SJCRH30 (cell line): ENCODE measurements at regions not wholly inside any gene's neighbourhood (a gene's known extent, or its start where the extent isn't known, plus 50 kb on each side); places are given as distances from the start of the nearest gene placed in this dataset.

ENCODE experiments used
- DNase-seq, 2 experiments: peaks; one replicate each; pipeline ENCODE4 v3.0.0-alpha.2; 2015 to 2020
- H3K27ac ChIP-seq: fragments of 250-450 bp; sonication (Bioruptor Pico); 2 replicates; pipeline ENCODE4 v1.5.1; 2020; ENCODE audit warnings: mild to moderate bottlenecking, moderate library complexity
- H3K27me3 ChIP-seq: fragments of 250-450 bp; sonication (Bioruptor Pico); 2 replicates; pipeline ENCODE4 v1.5.1; 2020; ENCODE audit warnings: mild to moderate bottlenecking, moderate library complexity
- H3K36me3 ChIP-seq: fragments of 250-450 bp; sonication (Bioruptor Pico); 2 replicates; pipeline ENCODE4 v1.5.1; 2020; ENCODE audit warnings: mild to moderate bottlenecking, moderate library complexity
- H3K4me1 ChIP-seq: fragments of 250-450 bp; sonication (Bioruptor Pico); 2 replicates; pipeline ENCODE4 v1.5.1; 2020; ENCODE audit warnings: mild to moderate bottlenecking, moderate library complexity
- H3K4me3 ChIP-seq: fragments of 250-450 bp; sonication (Bioruptor Pico); 2 replicates; pipeline ENCODE4 v1.5.1; 2020; ENCODE audit warnings: mild to moderate bottlenecking, moderate library complexity
- H3K9me3 ChIP-seq: fragments of 250-450 bp; sonication (Bioruptor Pico); replicated peaks from 2 replicates; pipeline ENCODE4 v1.5.1; 2020; ENCODE audit warnings: mild to moderate bottlenecking, moderate library complexity

DNA sequence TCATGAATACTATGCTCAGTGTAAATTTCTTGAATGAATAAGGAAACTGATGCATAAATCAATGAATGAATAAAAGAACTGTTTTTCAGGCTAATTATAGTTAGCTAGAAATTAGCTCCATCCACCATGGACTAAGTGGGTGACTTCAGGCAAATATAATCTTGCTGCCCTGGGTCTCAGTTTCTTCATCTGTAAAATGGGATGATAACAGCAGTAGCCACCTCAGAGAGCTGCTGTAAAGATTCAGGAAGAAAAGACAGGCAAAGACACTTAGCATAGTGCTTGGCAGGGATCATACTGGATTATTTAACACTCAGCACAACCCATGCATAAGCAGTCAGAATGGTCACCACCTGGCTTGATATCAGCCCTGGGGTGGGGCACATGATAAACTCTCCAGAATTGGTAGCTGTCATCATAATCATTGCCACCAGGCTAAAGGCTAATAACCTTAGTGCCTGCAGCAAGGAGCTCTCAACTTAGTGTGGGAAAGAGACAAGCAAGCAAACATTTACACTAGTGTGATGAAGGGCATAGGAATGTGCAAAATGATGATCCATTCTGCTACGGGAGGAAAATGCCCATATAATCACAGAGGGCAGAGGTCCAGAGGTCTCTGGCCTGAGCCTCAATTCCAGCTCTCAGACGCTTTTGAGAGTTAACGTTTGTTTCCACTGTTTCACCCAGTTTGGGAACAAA, 234.7 kb upstream of the TBX3 start:
- Histone ChIP-seq H3K4me3 (no peak overlapping the region), H3K4me1 (no peaks in the 10 kb centered on the region), H3K36me3 (no peaks in the 10 kb centered on the region), H3K9me3 (no peaks in the 10 kb centered on the region), H3K27ac (no peak overlapping the region), H3K27me3 (no peaks in the 10 kb centered on the region)
- no peak for DNase-seq

DNA sequence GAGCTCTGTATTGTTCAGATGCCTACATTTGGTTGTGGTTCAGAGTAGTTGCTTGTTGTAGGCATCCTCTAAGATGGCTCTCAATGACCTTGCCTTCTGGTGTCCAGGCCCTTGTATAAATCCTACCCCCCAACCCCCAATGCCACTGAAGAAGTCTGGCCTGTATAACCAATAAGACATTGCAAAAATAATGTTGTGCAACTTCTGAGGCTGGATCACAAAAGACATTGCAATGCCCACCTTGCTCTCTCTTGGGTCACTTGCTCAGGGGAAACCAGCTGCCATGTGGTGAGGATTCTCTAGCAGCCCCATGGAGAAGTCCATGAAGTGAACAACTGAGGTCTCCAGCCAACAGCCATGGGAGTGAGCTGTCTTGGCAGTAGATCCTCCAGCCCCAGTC, 234.0 kb upstream of the TBX3 start:
- no peaks in the 10 kb centered on the region for H3K4me1 ChIP-seq
- H3K27me3 ChIP-seq: no peaks in the 10 kb centered on the region

DNA sequence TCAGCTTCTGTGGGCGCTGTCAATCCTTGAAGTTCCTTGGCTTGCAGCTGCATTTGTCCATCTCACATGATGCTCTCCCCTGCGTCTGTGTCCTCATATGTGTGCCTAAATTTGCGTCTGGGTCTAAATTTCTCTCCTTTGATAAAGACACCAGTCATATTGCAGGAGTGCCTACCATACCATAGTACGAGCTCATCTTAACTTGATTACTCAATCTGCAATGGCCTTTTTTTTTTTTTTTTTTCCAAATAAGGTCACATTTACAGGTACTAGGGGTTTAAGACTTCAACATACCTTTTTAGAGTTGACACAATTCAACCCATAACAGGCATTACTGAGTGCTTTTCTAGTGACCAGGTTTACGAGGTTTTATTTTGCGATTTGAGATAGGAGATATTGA, 233.3 kb upstream of the TBX3 start:
- no peak for DNase-seq
- H3K4me1 ChIP-seq: no peaks in the 10 kb centered on the region
- H3K4me3 ChIP-seq: no peak overlapping the region
- H3K27ac ChIP-seq: no peak overlapping the region
- H3K9me3 ChIP-seq: no peaks in the 10 kb centered on the region
- H3K27me3 ChIP-seq: no peaks in the 10 kb centered on the region
- H3K36me3 ChIP-seq: no peaks in the 10 kb centered on the region

More for the DNA sequence above, 234.0 kb upstream of the TBX3 start:
- Histone ChIP-seq H3K27ac (no peak overlapping the region), H3K4me3 (no peak overlapping the region), H3K36me3 (no peaks in the 10 kb centered on the region), H3K9me3 (no peaks in the 10 kb centered on the region)
- DNase-seq: no peak

DNA sequence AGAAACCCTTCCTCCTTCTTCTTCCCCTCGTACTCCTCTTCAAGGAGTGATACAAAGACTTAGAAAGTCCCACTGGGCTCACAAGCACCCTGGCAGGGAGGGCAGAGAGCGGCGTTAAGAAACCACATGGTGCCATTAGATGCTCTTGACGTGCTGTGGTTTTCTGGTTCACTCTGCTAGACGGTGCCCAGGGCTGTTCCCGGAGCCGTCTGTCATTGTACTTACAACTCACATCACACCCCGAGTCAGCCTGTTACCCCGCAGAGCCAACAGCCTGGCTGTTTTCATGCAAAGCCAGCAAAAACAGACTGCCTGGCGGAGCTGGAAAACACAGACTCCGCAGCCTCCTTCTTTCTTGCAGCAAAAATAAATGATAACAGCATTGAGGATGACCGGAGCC, 232.6 kb upstream of the TBX3 start:
- Histone ChIP-seq H3K4me3 (no peak overlapping the region), H3K27ac (no peak overlapping the region), H3K27me3 (no peaks in the 10 kb centered on the region), H3K9me3 (no peaks in the 10 kb centered on the region), H3K4me1 (no peaks in the 10 kb centered on the region), H3K36me3 (no peaks in the 10 kb centered on the region)
- DNase-seq: no peak

DNA sequence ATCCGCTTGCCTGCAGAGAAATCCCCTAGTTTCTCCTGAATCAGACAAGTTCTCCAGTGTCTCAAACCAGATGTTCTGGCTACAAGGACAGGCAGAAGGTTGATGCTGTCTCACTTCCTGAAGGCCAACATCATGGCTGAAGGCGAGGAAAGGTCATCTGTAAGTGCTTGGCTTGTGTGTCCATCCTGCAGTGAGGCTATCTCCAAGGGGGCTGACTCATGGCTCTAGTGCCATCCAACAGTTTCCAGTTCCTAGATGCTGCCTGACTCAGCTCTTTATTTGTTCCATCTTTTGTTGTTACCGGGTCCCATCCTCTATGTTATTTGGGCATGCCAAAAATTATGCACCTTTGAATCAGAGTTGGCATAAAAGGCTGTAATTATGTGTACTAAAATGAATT, 232.1 kb upstream of the TBX3 start:
- Histone ChIP-seq H3K9me3 (no peaks in the 10 kb centered on the region), H3K4me1 (no peaks in the 10 kb centered on the region), H3K36me3 (no peaks in the 10 kb centered on the region), H3K27ac (no peak overlapping the region), H3K27me3 (no peaks in the 10 kb centered on the region), H3K4me3 (no peak overlapping the region)
- no peak for DNase-seq

DNA sequence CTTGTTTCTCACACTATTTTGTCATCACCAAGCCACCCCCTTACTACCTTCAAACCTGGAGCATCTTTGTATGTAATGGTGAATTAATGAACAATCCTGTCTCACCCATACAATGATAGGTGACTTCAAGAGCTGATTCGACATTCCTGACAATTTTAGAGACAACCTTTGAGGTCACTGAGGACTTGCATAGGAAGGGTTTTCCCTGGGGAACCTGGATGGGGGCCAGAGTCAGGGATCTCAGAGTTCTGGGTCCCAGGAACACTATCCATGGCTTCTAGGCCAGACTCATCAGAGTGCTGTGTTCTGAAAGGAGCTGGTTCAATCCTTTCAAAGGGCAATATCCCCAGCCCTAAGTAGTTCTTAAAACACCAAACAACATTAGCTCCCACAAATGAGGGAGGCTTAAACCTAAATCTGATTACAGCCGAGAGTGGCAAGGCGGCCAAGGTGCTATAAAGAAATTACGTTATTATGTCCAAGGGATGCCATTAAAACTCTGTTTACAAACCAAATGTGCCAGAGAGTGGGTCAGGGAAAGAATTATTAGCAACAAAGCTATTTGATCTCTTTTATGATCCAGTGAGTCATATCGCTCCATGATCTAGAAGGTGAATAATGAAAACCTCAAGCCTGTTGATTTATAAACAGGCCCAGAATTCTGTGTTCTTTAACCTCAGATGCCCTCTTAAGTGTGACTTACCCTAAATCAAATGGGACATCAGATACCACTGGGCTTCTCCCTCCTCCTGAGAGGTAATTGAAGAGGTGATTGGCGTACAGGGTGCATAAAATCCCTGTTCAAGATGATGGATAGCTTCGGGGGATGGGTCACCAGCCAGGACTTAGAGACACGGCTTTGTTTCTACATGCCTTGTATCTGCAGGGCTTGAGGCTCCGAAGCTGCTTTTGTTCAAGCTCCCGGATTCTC, 230.2 kb upstream of the TBX3 start:
- Histone ChIP-seq H3K27ac (no peak overlapping the region), H3K36me3 (no peaks in the 10 kb centered on the region), H3K27me3 (no peaks in the 10 kb centered on the region), H3K4me3 (no peak overlapping the region), H3K4me1 (no peaks in the 10 kb centered on the region), H3K9me3 (no peaks in the 10 kb centered on the region)
- no peak for DNase-seq

DNA sequence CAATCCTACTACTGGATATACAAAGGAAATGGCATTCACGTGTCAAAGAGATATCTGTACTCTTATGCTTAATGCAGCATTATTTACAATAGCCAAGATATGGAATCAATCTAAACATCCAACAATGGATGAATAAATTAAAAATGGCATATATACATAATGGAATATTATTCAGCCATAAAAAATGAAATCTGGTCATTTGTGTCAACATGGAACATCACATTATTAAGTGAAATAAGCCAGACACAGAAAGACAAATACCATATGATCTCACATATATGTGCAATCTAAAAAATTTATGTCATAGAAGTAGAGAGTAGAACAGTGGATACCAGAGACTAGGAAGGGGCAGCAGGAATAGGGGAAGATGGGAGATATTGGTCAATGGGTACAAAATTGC, 228.8 kb upstream of the TBX3 start:
- Histone ChIP-seq H3K4me3 (no peak overlapping the region), H3K4me1 (no peaks in the 10 kb centered on the region), H3K27ac (no peak overlapping the region), H3K9me3 (no peaks in the 10 kb centered on the region), H3K27me3 (no peaks in the 10 kb centered on the region), H3K36me3 (no peaks in the 10 kb centered on the region)
- DNase-seq: no peak

DNA sequence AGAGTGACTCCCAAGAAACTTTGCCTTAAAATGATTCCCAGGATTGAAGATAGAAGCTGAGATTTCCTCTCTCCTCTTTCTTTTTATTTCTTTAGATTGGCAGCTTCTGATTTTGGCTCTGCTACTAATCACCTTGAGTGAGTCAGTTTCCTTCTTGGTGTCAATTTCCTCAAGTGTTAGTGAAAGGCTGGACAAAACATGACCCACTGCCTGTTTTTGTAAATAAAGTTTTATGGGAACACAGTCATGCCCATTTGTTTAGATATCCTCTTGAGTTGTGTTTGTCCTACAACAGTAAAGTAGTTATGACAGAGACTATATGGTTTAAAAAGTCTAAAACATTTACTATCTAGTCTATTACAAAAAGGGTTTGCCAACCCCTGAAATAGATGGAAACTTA, 227.2 kb upstream of the TBX3 start:
- Histone ChIP-seq H3K27me3 (no peaks in the 10 kb centered on the region), H3K9me3 (no peaks in the 10 kb centered on the region), H3K4me3 (no peak overlapping the region), H3K4me1 (no peaks in the 10 kb centered on the region), H3K27ac (no peak overlapping the region), H3K36me3 (no peaks in the 10 kb centered on the region)
- no peak for DNase-seq

DNA sequence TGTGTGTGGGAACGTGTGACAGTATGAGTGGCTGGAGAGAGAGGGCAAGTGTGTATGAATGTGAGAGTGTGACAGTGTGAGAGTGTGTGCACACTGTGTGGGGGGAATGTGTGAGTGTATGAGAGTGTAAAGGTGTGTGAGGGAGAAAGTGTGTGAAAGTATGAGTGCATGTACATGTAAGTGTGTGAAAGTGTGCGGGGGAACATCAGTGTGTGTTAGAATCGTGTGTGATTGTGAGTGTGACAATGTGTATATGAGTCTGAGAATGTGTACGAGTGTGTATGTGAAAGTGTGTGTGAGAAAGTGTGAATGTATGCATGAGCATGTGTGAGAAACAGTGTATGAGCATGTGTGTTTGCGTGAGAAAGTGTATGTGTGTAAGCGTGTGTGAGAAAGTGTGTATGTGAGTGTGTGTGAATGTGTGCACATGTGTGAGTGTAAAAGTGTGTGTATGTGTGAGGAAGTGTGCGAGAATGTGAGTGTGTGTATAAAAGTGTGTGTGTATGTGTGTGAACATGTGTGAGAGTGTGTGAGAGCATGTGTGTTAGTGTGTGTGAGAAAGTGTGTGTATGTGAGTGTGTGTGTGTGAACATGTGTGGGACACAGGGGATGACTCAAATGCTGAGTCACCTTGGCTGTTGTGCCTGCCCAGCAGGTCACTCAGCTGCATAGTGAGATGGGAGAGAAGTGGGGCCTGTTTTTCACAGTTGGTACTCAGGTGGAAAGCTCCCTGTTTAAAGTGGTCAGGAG, 220.5 kb upstream of the TBX3 start:
- no peak overlapping the region for H3K27ac ChIP-seq
- no peak for DNase-seq
- no peaks in the 10 kb centered on the region for H3K36me3 ChIP-seq
- no peaks in the 10 kb centered on the region for H3K4me1 ChIP-seq
- no peaks in the 10 kb centered on the region for H3K27me3 ChIP-seq
- H3K4me3 ChIP-seq: no peak overlapping the region
- no peaks in the 10 kb centered on the region for H3K9me3 ChIP-seq

DNA sequence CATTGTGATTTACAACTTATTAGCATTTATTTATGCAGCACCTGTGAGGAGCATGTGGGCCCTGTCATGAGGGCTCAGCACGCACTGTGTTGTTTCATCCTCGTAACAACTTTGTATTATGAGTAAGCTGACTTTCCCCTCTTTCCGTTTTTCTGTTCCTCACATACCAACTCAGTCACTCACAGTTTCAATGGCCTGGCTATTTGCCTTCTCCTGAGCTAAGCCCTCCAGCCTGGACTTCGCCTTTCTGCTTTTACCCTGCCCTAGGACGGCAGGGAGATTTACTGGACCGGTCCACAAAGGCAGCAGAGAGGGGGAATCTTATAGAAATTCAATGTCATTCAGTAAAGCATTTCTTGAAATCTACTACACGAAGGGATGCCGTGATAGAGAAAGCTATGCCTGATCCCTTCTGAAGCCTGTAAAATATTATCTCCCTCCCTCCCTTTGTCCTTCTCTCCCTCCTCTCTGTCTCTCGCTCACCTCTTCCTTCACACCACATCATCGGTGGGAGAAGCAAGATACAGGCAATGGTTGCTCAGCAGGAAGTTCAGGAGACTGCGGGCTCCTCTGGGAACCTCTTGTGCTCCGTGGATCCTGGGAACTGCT, 219.2 kb upstream of the TBX3 start:
- no peak for DNase-seq
- H3K27ac ChIP-seq: no peak overlapping the region
- no peaks in the 10 kb centered on the region for H3K4me1 ChIP-seq
- H3K36me3 ChIP-seq: no peaks in the 10 kb centered on the region
- H3K27me3 ChIP-seq: no peaks in the 10 kb centered on the region
- no peaks in the 10 kb centered on the region for H3K9me3 ChIP-seq
- no peak overlapping the region for H3K4me3 ChIP-seq

DNA sequence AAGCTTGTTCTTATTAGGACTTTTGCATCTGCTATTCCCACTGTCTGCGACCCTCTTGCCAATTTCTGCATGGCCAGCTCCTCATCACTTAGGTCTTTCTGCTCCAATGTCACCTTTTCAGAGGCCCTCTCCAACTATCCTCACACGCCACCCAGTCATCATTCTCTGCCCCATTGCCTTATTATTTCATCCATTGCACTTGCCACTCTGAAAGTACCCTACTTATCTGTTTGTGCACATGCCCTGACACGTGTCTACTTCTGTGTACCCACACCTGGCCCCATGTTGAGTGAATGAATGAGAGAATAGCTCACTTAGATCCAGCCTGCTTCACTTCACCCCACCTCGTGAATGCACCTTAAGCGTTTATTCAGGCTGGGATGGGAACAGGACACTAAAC, 218.7 kb upstream of the TBX3 start:
- H3K27me3 ChIP-seq: no peaks in the 10 kb centered on the region
- DNase-seq: no peak
- H3K9me3 ChIP-seq: no peaks in the 10 kb centered on the region
- H3K27ac ChIP-seq: no peak overlapping the region
- H3K36me3 ChIP-seq: no peaks in the 10 kb centered on the region
- H3K4me3 ChIP-seq: no peak overlapping the region
- no peaks in the 10 kb centered on the region for H3K4me1 ChIP-seq

DNA sequence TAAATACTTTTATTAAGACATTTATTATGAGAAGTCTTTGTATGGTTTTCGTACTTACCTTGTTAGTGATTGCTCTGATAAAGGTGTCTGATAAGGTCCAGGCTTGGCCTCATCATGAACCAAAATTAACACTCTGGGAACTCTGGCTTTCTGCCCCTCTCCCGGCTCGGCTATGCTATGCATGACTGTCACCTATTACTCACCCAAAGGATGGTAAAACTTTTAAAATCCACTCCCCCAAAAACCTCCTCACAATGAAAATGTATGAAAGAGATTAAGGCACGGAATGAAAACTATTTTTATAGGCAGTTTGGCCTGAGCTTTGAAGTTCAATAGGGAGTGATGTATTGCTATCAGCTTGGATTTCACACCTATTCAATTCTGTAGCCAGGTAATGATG, 217.3 kb upstream of the TBX3 start:
- DNase-seq: no peak
- Histone ChIP-seq H3K4me3 (no peak overlapping the region), H3K27ac (no peak overlapping the region), H3K36me3 (no peaks in the 10 kb centered on the region), H3K4me1 (no peaks in the 10 kb centered on the region), H3K27me3 (no peaks in the 10 kb centered on the region), H3K9me3 (no peaks in the 10 kb centered on the region)

DNA sequence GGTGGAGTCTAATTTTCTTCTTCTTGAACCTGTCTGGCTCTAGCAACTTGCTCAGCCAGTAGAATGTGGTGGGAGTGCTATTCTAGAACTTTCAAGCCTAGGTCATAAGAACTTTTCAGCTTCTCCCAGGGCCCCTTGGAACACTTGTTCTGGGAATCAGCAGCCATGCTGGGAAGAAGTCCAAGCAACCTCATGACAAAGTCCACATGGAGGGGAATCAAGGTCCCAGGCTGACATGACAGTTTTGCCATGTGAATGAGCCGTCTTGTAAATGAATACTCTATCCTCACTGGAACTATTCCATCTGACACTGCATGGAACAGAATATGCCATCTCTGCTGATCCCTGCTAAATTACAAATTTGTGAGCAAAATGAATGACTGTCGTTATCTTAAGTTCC, 214.2 kb upstream of the TBX3 start:
- Histone ChIP-seq H3K9me3 (no peaks in the 10 kb centered on the region), H3K4me3 (no peak overlapping the region), H3K27ac (no peak overlapping the region), H3K36me3 (no peaks in the 10 kb centered on the region), H3K4me1 (no peaks in the 10 kb centered on the region), H3K27me3 (no peaks in the 10 kb centered on the region)
- no peak for DNase-seq

DNA sequence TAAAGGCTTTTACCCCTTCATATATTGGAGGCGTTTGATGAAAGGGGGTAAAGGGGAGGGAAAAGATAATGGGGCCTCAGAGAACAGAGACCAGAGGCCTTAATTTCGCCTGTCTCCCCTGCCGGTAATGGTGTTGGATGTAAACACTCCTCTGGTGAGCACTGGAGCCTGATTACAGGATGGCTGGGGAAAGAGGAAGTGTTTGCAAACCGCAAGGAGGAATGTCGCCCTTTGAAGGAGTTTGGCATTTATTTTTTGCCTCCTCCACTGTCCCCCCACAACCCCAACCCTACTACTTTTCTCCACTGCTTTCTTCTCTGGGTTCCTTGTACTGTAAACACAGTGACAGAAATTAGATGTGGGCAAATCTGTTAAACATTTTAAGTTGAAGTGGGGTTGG, 211.9 kb upstream of the TBX3 start:
- Histone ChIP-seq H3K4me1 (no peaks in the 10 kb centered on the region), H3K9me3 (no peaks in the 10 kb centered on the region), H3K27ac (no peak overlapping the region), H3K36me3 (no peaks in the 10 kb centered on the region), H3K4me3 (no peak overlapping the region), H3K27me3 (no peaks in the 10 kb centered on the region)
- no peak for DNase-seq

DNA sequence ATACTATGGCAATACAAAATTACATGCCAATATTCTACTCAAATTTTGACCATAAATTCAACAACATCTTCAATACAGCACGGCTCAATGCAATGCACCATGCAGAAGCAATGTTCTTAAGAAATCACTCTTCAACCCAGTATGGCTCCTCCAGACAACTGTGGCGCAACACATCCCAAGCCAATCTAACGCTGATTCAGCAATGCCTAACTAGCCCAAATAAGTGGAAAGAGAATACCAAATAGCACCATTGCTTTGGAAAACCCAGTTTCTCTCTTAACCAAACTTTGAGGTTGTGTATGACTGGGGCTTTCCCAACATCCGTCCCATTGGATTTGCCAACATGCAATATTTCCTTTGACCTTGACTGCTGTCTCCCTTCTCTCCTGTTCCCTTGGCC, 211.1 kb upstream of the TBX3 start:
- no peak overlapping the region for H3K27ac ChIP-seq
- no peaks in the 10 kb centered on the region for H3K9me3 ChIP-seq
- no peak overlapping the region for H3K4me3 ChIP-seq
- no peaks in the 10 kb centered on the region for H3K36me3 ChIP-seq
- no peak for DNase-seq
- no peaks in the 10 kb centered on the region for H3K27me3 ChIP-seq
- H3K4me1 ChIP-seq: no peaks in the 10 kb centered on the region
